HS-27A (cell line): ENCODE measurements at regions not wholly inside any gene's neighbourhood (a gene's known extent, or its start where the extent isn't known, plus 50 kb on each side); places are given as distances from the start of the nearest gene placed in this dataset.
A peak's percentile ranks its signal among the peaks of the same experiment; 100 is the strongest.
"Not testable (repeated sequence)": the region's sequence is repeated elsewhere in the genome, so short reads cannot be mapped to it uniquely, and the experiment has no call there.

Source experiments
- DNase-seq: peaks from one replicate; pipeline ENCODE4 v3.0.0-alpha.2; 2012; ENCODE audit warnings: low read depth, missing footprints

DNA sequence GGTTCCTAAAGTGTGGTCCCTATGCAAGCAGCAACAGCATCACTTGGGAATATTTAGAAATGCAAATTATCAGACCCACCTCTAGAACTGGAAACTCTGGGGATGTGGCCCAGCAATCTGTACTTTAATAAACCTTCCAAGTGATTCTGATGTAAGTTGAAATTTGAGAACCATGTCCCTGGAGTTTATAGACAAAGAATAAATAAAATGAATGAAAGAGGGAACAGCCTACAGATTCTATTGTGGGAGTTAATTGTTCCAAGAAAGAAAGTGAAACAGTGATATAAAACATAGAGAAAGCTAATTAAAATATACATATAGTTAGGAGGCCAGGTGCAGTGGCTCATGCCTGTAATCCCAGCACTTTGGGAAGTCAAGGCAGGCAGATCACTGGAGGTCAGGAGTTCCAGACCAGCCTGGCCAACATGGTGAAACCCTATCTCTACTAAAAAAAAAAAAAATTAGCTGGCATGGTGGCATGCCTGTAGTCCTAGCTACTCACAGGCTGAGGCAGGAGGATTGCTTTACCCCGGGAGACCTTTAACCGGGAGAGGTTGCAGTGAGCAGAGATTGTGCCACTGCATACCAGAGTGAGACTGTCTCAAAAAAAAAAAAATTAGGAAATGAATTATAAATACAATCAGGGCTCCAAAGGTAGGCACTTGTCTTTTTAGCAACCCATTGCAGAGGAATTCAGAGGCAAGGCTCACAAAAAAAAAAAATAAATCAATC, 507.5 kb downstream of the NAV3 start:
- no peak for DNase-seq

- DNase-seq: no peak
These were observed 509.7 kb downstream of the NAV3 start for GRCh38 chr12:78340406-78340805.

GRCh38 chr12:78343657-78344056, 513.0 kb downstream of the NAV3 start:
- DNase-seq: no peak

GRCh38 chr12:78359520-78359919, 505.1 kb upstream of the SYT1 start:
- no peak for DNase-seq

GRCh38 chr12:78361683-78362082, 502.9 kb upstream of the SYT1 start:
- no peak for DNase-seq

GRCh38 chr12:78371284-78371683, 493.3 kb upstream of the SYT1 start:
- no peak for DNase-seq

DNA sequence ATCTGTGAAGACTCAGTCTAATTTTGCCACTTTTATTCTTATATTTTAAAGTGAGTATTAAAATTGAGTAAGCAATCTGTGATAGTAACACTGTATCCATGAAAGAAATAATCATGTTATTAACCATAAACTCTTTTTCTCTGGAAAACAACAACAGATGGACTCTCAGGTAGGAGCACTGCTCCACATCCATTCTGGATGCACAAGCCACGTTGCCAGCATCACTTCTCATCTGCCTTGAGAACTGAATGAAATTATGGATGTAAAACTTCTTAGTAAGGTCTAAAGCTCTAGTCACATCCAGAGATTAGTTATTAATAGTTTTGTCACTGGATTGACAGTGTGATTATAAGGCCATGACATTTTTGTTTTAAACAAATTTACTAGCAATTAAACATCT, 489.1 kb upstream of the SYT1 start:
- no peak for DNase-seq

- no peak for DNase-seq
These were observed 488.3 kb upstream of the SYT1 start for GRCh38 chr12:78376257-78376656.

DNA sequence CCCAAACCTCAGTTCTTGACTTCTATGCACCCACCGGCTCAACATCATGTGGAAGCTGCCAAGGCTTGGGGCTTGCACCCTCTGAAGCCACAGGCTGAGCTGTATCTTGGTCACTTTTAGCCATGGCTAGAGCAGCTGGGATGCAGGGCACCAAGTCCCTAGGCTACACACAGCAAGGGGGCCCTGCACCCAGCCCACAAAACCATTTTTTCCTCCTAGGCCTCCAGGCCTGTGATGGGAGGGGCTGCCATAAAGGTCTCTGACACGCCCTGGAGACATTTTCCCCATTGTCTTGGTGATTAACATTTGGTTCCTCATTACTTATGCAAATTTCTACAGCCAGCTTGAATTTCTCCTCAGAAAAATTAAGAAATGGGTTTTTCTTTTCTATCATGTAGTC, 485.5 kb upstream of the SYT1 start:
- not testable (repeated sequence) for DNase-seq

DNA sequence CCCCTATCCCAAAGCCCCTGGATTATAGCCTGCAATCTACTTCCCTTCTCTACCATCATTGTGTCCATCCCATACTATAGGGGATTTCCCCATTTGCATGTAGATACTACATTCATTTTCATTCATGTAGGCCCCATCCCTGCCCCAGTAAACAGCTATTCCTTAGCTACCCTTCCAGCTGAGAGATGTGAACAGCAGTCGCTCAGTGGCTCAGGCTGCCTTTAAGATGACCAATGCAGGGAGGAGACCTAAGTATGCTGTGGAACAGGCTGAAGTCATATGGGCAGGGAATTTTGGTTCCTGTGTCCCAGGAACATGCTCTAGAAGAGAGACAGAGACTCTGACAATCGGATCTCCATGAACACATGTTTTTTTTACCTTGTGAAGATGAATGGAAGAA, 481.2 kb upstream of the SYT1 start:
- DNase-seq: no peak

GRCh38 chr12:78384541-78384940, 480.0 kb upstream of the SYT1 start:
- DNase-seq: no peak

DNA sequence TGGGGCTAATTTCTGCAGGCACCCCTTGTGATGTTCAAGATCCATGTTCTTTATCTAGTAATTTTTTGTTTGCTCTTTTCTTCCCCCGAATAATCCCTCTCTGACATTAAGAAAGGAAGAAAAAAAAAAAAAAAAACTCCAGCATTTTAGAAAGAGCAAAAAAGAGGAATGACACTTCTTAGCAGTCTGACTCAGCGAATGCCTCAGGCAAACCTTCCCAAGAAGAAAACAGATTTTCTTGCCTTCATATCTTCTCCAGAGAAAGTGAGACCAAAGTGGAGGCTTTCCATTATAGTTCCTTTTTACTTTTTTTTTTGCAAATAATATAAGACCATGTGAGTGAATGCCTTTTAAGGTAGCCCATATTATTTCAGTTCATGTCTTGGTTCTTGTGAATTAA, 479.0 kb upstream of the SYT1 start:
- DNase-seq: no peak

- DNase-seq: no peak
These were observed 477.7 kb upstream of the SYT1 start for GRCh38 chr12:78386871-78387270.

GRCh38 chr12:78387721-78388120, 476.9 kb upstream of the SYT1 start:
- DNase-seq: no peak

DNA sequence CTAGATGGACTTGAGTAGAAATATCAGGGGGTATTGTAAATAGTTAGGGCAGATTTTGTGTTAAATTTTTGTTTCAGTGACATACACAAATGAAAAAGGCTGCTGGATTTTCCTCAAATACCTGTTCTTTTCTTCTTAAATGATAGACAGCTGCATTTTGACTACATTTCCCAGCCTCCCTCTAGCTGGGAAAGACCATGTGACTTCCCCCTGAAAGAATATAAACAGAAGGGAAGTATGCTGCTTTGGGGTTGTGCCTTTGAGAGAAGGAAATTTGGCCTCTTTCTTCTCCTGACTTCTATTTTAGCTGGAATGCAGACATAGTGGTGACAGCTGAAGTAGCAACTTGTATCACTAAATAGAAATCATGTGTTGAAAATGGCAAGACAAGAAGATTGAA, 476.1 kb upstream of the SYT1 start:
- no peak for DNase-seq

- no peak for DNase-seq
These were observed 473.7 kb upstream of the SYT1 start for GRCh38 chr12:78390920-78391319.

- DNase-seq: peak; percentile 12
These were observed 471.7 kb upstream of the SYT1 start for GRCh38 chr12:78392918-78393317.

GRCh38 chr12:78395961-78396360, 468.6 kb upstream of the SYT1 start:
- DNase-seq: no peak

DNA sequence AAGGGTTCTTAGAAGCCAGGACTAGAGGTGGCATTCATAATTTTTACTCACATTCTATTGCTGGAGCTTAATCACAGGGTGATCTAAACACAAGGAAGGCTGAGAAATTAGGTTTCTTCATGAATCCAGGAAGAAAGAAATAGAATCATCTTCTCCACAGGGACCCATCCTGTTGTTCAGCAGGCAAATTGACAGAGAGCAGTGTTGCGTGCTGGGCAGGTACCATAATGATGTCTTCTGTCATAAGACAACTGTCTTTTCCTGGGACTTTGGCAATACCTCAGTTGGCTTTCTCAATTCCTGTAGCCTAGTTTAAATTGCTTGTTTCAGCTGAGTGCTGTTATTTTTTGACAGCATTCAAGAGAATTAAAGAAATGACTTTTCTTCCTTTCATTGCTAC, 468.0 kb upstream of the SYT1 start:
- no peak for DNase-seq

DNA sequence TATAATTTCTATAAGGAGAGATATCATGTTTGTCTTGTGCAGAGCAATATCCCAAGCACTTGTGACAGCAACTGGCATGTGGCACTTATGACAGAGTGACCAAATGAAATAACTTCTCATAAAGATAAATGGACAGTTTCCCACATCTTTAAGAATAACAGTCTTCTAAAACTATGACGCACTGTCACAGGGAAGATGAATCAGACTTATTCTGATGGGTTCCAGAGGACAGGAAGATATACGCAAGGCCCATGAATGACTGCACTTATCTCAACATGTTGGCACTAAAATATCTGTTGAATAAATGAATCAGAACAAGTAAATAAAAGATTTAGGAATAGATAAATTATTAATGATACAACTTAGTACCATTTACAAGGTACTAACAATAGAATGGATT, 465.8 kb upstream of the SYT1 start:
- no peak for DNase-seq

GRCh38 chr12:78402366-78403134, 462.0 kb upstream of the SYT1 start:
- no peak for DNase-seq

- DNase-seq: peak; percentile 75
These were observed 461.4 kb upstream of the SYT1 start for GRCh38 chr12:78403136-78403535.

- peak; percentile 58 for DNase-seq
These were observed 460.9 kb upstream of the SYT1 start for GRCh38 chr12:78403681-78404080.

GRCh38 chr12:78406213-78406612, 458.4 kb upstream of the SYT1 start:
- DNase-seq: no peak
